ENCODE measurements at regions not wholly inside any gene's neighbourhood (a gene's known extent, or its start where the extent isn't known, plus 50 kb on each side); places are given as distances from the start of the nearest gene placed in this dataset.

- TF ChIP-seq CTCF (IDR thresholded peaks at IDR 0.05; ENCODE audit: borderline replicate concordance, extremely low read depth, low read length, poor library complexity, severe bottlenecking) (no peak), EZH2 (IDR thresholded peaks at IDR 0.05; ENCODE audit: borderline replicate concordance, low read depth, low read length, severe bottlenecking) (no peak)
These were observed 158.9 kb upstream of the STEAP4 start for GRCh38 chr7:88465600-88465999.

Measured in DND-41 (cell line).